HG02884 (cell line): ENCODE measurements at regions not wholly inside any gene's neighbourhood (a gene's known extent, or its start where the extent isn't known, plus 50 kb on each side); places are given as distances from the start of the nearest gene placed in this dataset.

Source experiments
- ATAC-seq: cut with Tn5 transposase; IDR thresholded peaks from one replicate; pipeline ENCODE4 v1.9.1; 2021; ENCODE audit warnings: mild to moderate bottlenecking, moderate library complexity; ENCODE audit not compliant: unreplicated experiment

DNA sequence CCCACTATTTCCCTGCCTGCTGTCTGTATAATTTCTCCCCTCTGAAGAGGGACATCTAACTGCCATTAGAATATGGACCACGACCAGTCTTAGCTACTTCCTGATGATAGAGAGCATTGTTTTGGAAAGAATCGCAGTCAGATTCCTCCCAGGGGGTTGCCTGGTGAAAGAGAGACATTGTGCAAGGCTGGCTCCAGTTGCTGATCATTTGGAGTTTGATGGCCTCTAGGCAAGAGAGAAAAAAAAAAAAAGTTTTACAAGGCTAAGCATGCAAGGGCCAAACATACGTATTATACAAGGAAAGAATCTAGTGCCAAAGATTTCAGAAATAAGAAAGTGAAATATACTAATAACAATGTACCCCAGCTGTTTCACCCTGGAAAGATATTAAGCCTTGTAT, 182.2 kb downstream of the CMPK2 start:
- no peak for ATAC-seq

GRCh38 chr2:6685447-6685846, 180.3 kb downstream of the CMPK2 start:
- ATAC-seq: no peak

GRCh38 chr2:6692056-6692455, 173.7 kb downstream of the CMPK2 start:
- no peak for ATAC-seq

- no peak for ATAC-seq
Observed at GRCh38 chr2:6692819-6693218, 172.9 kb downstream of the CMPK2 start.

GRCh38 chr2:6694555-6694954, 171.2 kb downstream of the CMPK2 start:
- ATAC-seq: no peak

DNA sequence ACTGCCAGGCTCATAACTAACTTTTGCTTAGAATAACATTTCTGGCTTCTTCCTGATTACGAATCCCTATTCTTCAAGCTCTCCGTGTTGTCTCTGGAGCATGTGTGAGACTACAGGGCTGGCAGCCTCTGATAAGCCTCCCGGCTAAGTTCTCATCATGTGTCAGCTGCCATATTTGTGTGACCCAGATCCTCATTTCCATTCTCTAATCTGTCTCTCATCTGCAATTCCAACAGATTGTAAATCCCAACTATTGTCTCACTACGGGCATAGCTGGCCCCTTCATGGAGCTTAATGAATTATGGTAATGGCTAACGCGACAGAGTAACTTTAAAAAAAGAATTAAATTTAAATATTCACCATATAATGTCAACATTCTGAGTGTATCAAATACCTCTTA, 165.4 kb downstream of the CMPK2 start:
- ATAC-seq: no peak

DNA sequence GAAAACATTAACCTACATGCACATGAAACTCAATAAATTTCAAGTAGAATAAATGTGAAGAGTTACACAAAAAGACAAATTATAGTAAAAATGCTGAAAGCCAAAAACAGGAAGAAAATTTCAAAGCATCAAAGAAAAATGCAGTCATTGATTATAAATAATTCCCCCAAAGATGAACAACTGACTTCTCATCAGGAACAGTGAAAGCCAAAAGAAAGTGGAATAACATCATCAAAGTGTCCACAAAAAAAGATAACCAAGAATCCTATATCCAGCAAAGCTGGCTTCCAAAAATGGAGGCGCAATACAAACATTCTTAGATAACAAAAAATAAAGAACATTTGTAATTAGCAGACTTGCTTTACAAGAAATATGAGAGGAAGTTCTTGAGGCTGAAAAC, 161.6 kb downstream of the CMPK2 start:
- ATAC-seq: no peak

DNA sequence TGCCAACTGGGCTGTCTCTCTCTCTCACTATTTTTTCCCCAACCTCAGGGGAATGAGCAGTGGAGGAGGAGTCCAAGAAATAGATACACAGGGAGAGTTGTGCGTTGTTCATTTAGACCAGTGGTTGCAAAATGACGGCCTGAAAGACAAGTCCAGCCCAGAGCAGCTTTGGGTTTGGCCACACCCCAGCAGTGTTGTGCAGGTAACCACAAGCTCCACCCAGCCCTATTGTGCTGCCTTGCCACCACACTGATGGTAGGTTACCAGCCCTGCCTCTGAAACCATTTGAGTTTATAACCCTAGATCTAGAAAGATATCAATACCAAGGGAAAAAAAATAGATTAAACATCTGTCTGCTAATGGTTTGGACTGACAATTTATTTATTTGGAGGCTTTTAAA, 144.3 kb downstream of the CMPK2 start:
- ATAC-seq: no peak

GRCh38 chr2:6722574-6722973, 143.1 kb downstream of the CMPK2 start:
- no peak for ATAC-seq

DNA sequence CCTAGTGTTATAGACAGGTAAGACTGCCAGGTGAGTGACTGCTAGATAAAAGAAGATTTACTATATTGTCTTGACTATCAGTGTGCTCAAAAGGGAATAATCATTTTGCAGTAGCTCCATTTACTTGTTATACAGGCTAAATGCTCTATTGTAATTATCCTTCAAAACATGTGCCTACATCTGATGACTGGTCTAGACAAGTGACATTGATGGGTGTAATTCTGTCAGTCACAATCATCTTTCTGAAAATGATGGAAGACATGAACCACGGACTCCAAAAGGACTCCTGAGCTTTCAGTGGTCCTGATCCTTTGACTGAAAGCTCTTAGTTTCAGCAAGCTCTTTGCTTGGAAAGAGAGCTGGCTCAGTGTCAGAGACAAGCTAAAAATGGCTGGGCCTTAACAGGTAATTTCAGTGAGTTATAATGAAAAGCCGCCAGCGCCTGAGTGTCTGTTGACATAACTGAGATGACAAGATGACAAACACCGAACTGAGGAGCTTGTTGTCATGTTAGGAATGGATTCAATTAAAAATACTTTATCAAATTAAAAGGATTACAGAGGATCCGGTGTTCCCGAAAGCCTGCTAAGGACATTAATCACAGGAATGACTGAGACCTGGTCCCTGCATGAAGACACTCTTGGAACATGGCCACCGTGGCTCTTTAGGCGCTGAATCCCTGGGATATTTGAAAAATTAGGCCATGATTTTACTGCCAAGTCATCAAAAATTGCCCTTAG, 141.7 kb downstream of the CMPK2 start:
- ATAC-seq: no peak

DNA sequence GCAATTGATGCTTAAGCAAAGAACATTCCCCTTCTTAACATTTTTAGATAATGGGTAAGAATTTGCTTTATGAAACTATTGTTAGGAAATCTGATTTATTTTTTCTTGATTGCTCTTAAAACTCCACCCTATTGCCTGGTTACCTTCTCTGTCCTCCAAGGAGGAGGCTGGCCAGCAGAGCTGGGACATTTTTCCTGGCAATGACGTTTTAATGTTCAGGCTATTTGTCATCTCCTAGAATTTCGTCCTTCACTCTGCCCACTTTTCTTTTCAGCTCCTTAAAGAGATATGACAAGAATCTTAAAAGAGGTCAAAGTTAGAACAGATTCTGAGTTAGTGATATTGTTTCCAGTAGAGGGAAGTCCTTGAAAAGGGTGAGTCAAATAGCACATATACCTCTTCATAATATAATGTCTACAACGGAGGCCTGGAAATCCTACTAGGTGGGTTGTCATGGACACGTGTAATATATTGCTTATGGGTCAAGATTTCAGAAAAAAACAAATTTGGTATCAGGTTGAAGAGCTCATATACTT, 141.0 kb downstream of the CMPK2 start:
- ATAC-seq: no peak

- no peak for ATAC-seq
Observed at GRCh38 chr2:6728156-6728555, 137.6 kb downstream of the CMPK2 start.

DNA sequence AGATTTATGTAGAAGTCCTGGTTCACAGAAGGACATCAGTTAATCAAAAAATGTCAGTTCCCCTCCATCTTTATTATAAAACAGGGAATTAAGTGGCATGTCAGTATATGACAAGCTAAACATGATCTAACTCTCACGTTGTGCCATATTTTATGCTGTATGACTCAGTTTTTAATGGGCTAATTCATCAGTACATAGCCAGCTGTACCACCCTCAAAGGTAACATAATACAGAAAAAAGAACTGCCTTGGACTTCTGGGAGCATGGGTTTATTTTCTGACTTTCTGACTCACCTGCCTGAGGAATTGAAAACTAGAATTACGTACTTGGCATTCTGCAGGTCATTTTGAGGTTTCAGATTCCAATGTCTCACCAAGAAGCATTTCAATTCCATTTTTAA, 135.7 kb downstream of the CMPK2 start:
- ATAC-seq: no peak

DNA sequence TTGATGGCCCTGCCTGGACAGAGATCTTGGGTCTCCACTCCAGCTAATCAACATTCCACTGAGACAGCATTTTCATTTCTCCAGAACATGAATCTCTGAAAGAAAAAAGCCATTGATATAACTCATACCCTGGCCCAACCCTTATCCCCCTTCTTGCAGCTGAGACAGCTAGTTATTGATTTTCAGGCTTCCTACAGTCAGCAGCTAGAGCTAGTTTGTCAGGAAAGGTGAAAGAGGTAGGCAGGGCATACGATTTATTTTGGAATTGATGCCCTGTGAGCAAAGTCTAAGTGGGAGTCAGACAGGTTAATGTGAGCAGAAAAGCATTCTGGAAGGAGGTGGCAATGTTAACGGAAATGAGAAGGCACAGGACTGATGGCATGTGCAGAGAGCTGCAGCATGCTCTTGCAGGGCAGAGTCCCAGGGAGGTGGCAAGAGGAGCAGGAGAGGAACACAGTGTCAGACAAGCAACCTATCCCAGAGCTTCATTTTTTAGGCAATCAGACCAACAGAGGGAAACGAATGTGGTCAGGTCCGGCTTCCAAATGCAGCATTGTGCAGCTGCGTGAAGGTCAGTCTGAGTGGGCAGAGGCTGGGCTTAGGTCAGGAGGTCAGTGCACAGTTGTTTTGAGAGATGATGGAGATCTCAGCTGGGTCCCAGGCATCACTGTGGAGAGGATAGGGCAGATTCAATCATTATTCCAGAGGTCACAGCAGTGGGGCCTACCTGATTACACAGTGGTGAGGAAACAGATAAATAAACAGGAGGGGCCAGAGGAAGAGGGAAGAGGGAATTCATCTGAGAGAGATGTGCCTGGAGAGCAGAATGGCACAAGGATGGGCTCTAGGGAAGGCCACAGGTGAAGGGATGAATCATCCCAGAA, 134.8 kb downstream of the CMPK2 start:
- ATAC-seq: no peak

GRCh38 chr2:6739547-6739946, 126.2 kb downstream of the CMPK2 start:
- no peak for ATAC-seq

DNA sequence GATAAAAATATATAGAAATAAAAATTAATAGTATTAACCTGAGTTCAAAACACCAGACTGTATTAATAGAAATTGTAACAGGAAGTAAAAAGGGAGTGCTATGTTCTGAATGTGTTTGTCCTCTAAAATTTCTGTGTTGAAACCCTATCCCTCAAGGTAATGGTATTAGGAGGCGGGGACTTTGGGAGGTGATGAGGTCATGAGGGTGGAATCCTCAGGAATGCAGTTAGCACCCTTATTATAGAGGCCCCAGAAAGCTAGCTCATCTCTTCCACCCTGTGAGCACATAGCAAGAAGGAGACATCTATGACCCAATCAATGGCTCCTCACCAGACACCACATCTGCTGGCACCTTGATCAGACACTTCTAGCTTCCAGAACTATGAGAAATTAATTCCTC, 124.5 kb downstream of the CMPK2 start:
- ATAC-seq: no peak

GRCh38 chr2:6744038-6744437, 121.7 kb downstream of the CMPK2 start:
- no peak for ATAC-seq

- no peak for ATAC-seq
Observed at GRCh38 chr2:6747433-6747832, 118.3 kb downstream of the CMPK2 start.

DNA sequence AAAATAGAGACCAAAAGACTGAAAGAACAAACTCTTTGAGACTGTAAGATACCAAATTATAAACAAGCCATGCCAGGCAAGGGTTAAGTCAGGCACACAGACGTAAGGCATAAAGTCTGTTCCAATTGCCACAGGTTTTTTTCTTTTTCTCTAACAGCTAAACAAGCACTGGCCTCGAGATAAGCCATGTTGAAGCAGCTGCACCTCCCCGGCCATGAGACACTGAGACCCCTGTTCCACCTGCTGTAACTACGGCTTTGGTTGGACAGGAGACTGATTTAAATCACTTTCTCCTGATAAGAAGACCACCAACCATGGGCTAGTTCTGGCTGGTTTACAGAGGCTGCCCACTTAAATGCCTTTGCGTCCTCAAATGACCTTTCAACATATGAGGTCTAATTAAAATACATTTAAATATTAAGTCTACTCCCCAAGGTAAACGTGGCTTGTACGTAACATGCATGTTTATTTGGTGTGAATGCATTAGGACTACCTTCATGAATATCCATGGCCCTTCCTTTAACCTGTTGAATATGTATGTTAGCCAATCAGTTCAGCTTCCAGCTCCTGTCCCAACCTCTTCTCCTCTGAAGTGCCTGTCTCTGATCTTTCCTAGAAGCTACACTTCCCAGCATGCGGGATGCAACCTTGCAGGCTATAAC, 117.2 kb downstream of the CMPK2 start:
- ATAC-seq: no peak

DNA sequence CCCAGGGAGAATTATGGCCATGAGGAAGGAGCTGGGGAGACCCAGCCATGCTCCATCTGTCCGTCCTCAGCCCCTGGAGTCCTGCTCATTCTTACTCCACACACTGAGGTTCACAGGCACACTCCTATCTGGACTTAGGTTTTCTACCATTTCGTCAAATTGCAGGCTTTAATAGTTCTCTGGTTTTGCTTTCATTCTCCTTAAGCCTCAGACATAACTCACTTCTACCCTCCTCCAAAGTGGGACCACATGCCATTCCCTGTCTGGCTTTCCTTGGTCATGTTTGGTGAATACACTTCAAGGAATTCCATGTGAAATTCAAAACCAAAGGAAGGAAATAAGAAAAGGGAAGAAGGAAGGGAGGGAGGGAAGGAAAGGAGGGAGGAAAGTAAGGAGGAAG, 115.7 kb downstream of the CMPK2 start:
- no peak for ATAC-seq

GRCh38 chr2:6750411-6751158, 115.1 kb downstream of the CMPK2 start:
- no peak for ATAC-seq
